Neural cell (in vitro differentiated cells): ENCODE measurements at regions not wholly inside any gene's neighbourhood (a gene's known extent, or its start where the extent isn't known, plus 50 kb on each side); places are given as distances from the start of the nearest gene placed in this dataset.

ENCODE experiments used
- H2AFZ ChIP-seq: fragments of 200-600, 300-800 bp; sonication (generic), shearing (Covaris generic); 2 replicates; pipeline ENCODE4 v1.6.0; 2014; ENCODE audit warnings: low read depth, mild to moderate bottlenecking, antibody characterized with exemption, low read length, moderate library complexity
- H3F3A ChIP-seq: fragments of 200-600 bp; shearing (Covaris generic); 2 replicates; pipeline ENCODE4 v1.6.1; 2016; ENCODE audit warnings: mild to moderate bottlenecking, moderate library complexity, mixed read lengths, antibody characterized with exemption, low read length; ENCODE audit not compliant: insufficient read depth, poor library complexity, severe bottlenecking
- H3K27ac ChIP-seq: fragments of 200-600, 300-800 bp; sonication (generic), shearing (Covaris generic); 2 replicates; pipeline ENCODE4 v1.5.1; 2014; ENCODE audit warnings: mild to moderate bottlenecking, low read length, moderate library complexity
- H3K27me3 ChIP-seq: fragments of 300-800, 200-600 bp; sonication (generic), shearing (Covaris generic); 2 replicates; pipeline ENCODE4 v1.6.0; 2014; ENCODE audit warnings: mild to moderate bottlenecking, low read depth, low read length, moderate library complexity; ENCODE audit not compliant: insufficient read depth
- H3K36me3 ChIP-seq: fragments of 300-800, 200-600 bp; sonication (generic), shearing (Covaris generic); 2 replicates; pipeline ENCODE4 v1.5.1; 2014; ENCODE audit warnings: mild to moderate bottlenecking, antibody characterized with exemption, low read length, moderate library complexity; ENCODE audit not compliant: insufficient read depth
- H3K4me2 ChIP-seq: fragments of 300-800, 200-600 bp; sonication (generic), shearing (Covaris generic); 2 replicates; pipeline ENCODE4 v1.6.0; 2014; ENCODE audit warnings: mild to moderate bottlenecking, low read length
- H3K4me3 ChIP-seq: fragments of 300-800, 200-600 bp; sonication (generic), shearing (Covaris generic); 2 replicates; pipeline ENCODE4 v1.5.1; 2014; ENCODE audit warnings: mild to moderate bottlenecking, low read length, moderate library complexity
- H3K79me2 ChIP-seq: fragments of 200-600 bp; shearing (Covaris generic); replicated peaks from 2 replicates; pipeline ENCODE4 v1.6.0; 2014; ENCODE audit warnings: mild to moderate bottlenecking, low read length, moderate library complexity; ENCODE audit not compliant: insufficient read depth
- H3K9ac ChIP-seq: fragments of 300-800, 200-600 bp; sonication (generic), shearing (Covaris generic); 2 replicates; pipeline ENCODE4 v1.6.1; 2016; ENCODE audit warnings: mild to moderate bottlenecking, low read length, mixed read lengths
- H3K9me2 ChIP-seq: fragments of 200-600 bp; shearing (Covaris generic); 2 replicates; pipeline ENCODE4 v1.6.1; 2016; ENCODE audit warnings: mild to moderate bottlenecking, low read length, mixed read lengths; ENCODE audit not compliant: insufficient read depth
- H3K9me3 ChIP-seq: fragments of 200-600, 300-800 bp; sonication (generic), shearing (Covaris generic); 2 replicates; pipeline ENCODE4 v1.6.1; 2016; ENCODE audit warnings: mild to moderate bottlenecking, mixed run types, low read length, moderate library complexity, mixed read lengths
- H4K20me1 ChIP-seq: fragments of 200-600 bp; shearing (Covaris generic); 2 replicates; pipeline ENCODE4 v1.6.1; 2016; ENCODE audit warnings: mild to moderate bottlenecking, mixed run types; ENCODE audit not compliant: insufficient read depth
- CTCF ChIP-seq: fragments of 450-650 bp; IDR thresholded peaks from 2 replicates; pipeline ENCODE4 v1.5.1; 2014; ENCODE audit warnings: antibody characterized with exemption, mild to moderate bottlenecking, moderate library complexity; ENCODE audit not compliant: poor library complexity, severe bottlenecking
- EP300 ChIP-seq: fragments of 450-650 bp; conservative IDR thresholded peaks from 2 replicates; pipeline ENCODE4 v1.6.1; 2014; ENCODE audit warnings: antibody characterized with exemption, mild to moderate bottlenecking, moderate library complexity; ENCODE audit not compliant: poor library complexity, severe bottlenecking
- EZH2 ChIP-seq: fragments of 200-600, 300-800 bp; shearing (Covaris generic), sonication (generic); IDR thresholded peaks from 2 replicates; pipeline ENCODE4 v1.6.1; 2014; ENCODE audit warnings: antibody characterized with exemption, low read length, borderline replicate concordance, mild to moderate bottlenecking; ENCODE audit not compliant: insufficient read depth, poor library complexity, severe bottlenecking
- MXI1 ChIP-seq: fragments of 450-650 bp; conservative IDR thresholded peaks from 2 replicates; pipeline ENCODE4 v1.6.1; 2014; ENCODE audit warnings: antibody characterized with exemption, mild to moderate bottlenecking; ENCODE audit not compliant: poor library complexity, severe bottlenecking
- POLR2AphosphoS5 ChIP-seq: IDR thresholded peaks from 2 replicates; pipeline ENCODE4 v1.6.1; 2012
- RAD21 ChIP-seq: fragments of 450-650 bp; conservative IDR thresholded peaks from 2 replicates; pipeline ENCODE4 v1.6.1; 2014; ENCODE audit warnings: antibody characterized with exemption, mild to moderate bottlenecking, moderate library complexity
- REST ChIP-seq: IDR thresholded peaks from 2 replicates; pipeline ENCODE4 v1.6.1; 2012; ENCODE audit warnings: borderline replicate concordance
- SMC3 ChIP-seq: fragments of 450-650 bp; conservative IDR thresholded peaks from 2 replicates; pipeline ENCODE4 v1.6.1; 2014; ENCODE audit warnings: antibody characterized with exemption, mild to moderate bottlenecking, moderate library complexity; ENCODE audit not compliant: poor library complexity
- TAF1 ChIP-seq: IDR thresholded peaks from 2 replicates; pipeline ENCODE4 v1.6.1; 2012; ENCODE audit warnings: low read depth

GRCh38 chr1:104932030-104932915 lies 1182.6 kb downstream of the AMY1C start:
- Histone ChIP-seq H3K79me2 (no peaks in the 10 kb centered on the region), H3K4me2 (no peak overlapping the region), H3K4me3 (no peak overlapping the region), H4K20me1 (no peaks in the 10 kb centered on the region), H3F3A (no peaks in the 10 kb centered on the region), H3K27me3 (no peaks in the 10 kb centered on the region), H3K9me3 (no peaks in the 10 kb centered on the region), H3K9ac (no peak overlapping the region), H3K9me2 (no peaks in the 10 kb centered on the region), H2AFZ (no peak overlapping the region), H3K36me3 (no peaks in the 10 kb centered on the region), H3K27ac (no peak overlapping the region)
- TF ChIP-seq EP300 (no peak), REST (no peak), MXI1 (no peak), EZH2 (no peak), CTCF (no peak), SMC3 (no peak), TAF1 (no peak), POLR2AphosphoS5 (no peak), RAD21 (no peak)

- no peaks in the 10 kb centered on the region for H3K79me2 ChIP-seq
- H3K9me3 ChIP-seq: no peaks in the 10 kb centered on the region
- H3K27me3 ChIP-seq: no peaks in the 10 kb centered on the region
- H3K4me3 ChIP-seq: no peak overlapping the region
- no peaks in the 10 kb centered on the region for H3K9me2 ChIP-seq
- no peak overlapping the region for H3K9ac ChIP-seq
- H4K20me1 ChIP-seq: no peaks in the 10 kb centered on the region
- H3K36me3 ChIP-seq: no peaks in the 10 kb centered on the region
- no peak overlapping the region for H3K27ac ChIP-seq
- no peak for TF ChIP-seq RAD21
- no peak for TF ChIP-seq POLR2AphosphoS5
- no peak for TF ChIP-seq TAF1
- TF ChIP-seq EP300: no peak
- no peak for TF ChIP-seq EZH2
- no peak for TF ChIP-seq SMC3
- TF ChIP-seq MXI1: no peak
- no peak for TF ChIP-seq CTCF
- H3F3A ChIP-seq: no peaks in the 10 kb centered on the region
- H2AFZ ChIP-seq: no peak overlapping the region
- no peak overlapping the region for H3K4me2 ChIP-seq
Observed at GRCh38 chr1:104932949-104933679, 1183.4 kb downstream of the AMY1C start.
